DND-41 (cell line): ENCODE measurements at regions not wholly inside any gene's neighbourhood (a gene's known extent, or its start where the extent isn't known, plus 50 kb on each side); places are given as distances from the start of the nearest gene placed in this dataset.

Experiments
- EZH2 ChIP-seq: IDR thresholded peaks from 3 replicates; pipeline ENCODE4 v1.6.1; 2012; ENCODE audit warnings: borderline replicate concordance, low read depth, mild to moderate bottlenecking, moderate library complexity, low read length, inconsistent platforms; ENCODE audit not compliant: severe bottlenecking
- TF ChIP-seq, protein P1 (sequence below): IDR thresholded peaks from 2 replicates; pipeline ENCODE4 v1.5.1; 2012; ENCODE audit warnings: borderline replicate concordance, low read length, moderate library complexity, mild to moderate bottlenecking; ENCODE audit not compliant: poor library complexity, severe bottlenecking; ENCODE audit errors: extremely low read depth

DNA sequence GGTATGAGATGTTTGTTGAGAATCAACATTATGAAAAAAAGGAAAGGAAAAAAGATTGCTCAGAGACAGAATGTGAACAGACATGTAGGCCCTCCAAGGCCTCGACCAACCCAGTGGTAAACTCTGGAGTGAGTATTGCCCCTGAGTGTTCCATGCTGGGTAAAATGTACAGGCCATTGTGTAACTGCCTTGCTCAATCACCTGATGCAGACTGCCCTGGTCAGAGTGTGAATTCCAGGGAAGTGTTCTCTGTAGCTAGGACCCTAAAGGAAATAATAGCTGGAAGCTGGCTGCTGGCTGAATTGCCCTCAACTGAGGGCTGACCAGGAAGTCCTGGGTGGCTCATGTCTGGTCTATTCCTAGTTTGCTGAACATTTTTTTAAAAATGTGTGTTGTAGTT, 1081.4 kb upstream of the LRFN5 start:
- TF ChIP-seq, protein P1, sequence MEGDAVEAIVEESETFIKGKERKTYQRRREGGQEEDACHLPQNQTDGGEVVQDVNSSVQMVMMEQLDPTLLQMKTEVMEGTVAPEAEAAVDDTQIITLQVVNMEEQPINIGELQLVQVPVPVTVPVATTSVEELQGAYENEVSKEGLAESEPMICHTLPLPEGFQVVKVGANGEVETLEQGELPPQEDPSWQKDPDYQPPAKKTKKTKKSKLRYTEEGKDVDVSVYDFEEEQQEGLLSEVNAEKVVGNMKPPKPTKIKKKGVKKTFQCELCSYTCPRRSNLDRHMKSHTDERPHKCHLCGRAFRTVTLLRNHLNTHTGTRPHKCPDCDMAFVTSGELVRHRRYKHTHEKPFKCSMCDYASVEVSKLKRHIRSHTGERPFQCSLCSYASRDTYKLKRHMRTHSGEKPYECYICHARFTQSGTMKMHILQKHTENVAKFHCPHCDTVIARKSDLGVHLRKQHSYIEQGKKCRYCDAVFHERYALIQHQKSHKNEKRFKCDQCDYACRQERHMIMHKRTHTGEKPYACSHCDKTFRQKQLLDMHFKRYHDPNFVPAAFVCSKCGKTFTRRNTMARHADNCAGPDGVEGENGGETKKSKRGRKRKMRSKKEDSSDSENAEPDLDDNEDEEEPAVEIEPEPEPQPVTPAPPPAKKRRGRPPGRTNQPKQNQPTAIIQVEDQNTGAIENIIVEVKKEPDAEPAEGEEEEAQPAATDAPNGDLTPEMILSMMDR, result no peak
- no peak for TF ChIP-seq EZH2
